ENCODE measurements at regions not wholly inside any gene's neighbourhood (a gene's known extent, or its start where the extent isn't known, plus 50 kb on each side); places are given as distances from the start of the nearest gene placed in this dataset.
"Not testable (repeated sequence)": the region's sequence is repeated elsewhere in the genome, so short reads cannot be mapped to it uniquely, and the experiment has no call there.

DNA sequence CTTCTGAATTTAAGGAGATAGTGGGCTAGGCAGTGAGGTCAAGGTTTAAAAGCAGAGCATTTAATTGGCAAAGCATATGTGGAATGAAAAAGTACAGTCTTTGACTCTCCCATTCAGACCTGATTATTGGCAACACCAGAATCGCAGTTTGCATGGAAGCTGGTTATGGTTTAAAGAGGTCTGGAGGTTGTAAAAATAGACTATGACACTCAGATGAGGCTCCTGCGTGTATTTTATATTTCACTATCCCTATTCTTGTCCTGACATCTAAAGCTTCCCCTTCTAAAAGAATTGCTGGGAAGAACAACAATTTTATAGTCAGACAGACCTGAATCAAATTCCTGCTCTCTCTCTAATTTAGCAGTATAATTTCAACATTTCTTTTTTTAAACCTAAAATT, 302.9 kb downstream of the PCDH7 start:
- Histone ChIP-seq H3F3A (ENCODE audit: insufficient read depth, low read length) (no peaks in the 10 kb centered on the region), H3K79me2 (ENCODE audit: insufficient read depth, low read length) (no peaks in the 10 kb centered on the region), H3K4me2 (ENCODE audit: low read length) (no peak overlapping the region), H2AFZ (ENCODE audit: low read length) (no peak overlapping the region), H3K27ac (ENCODE audit: low read depth, low read length, poor library complexity, severe bottlenecking) (no peak overlapping the region), H3K4me3 (ENCODE audit: low read depth, low read length, poor library complexity, severe bottlenecking) (no peak overlapping the region), H3K9ac (ENCODE audit: low read length) (no peak overlapping the region), H3K9me2 (ENCODE audit: low read depth, low read length) (no peaks in the 10 kb centered on the region), H3K9me3 (ENCODE audit: low read length) (no peaks in the 10 kb centered on the region), H4K20me1 (ENCODE audit: insufficient read depth, low read length) (no peaks in the 10 kb centered on the region), H3K36me3 (ENCODE audit: insufficient read depth, low read length) (no peaks in the 10 kb centered on the region), H3K4me1 (ENCODE audit: insufficient read depth, low read length, severe bottlenecking) (no peaks in the 10 kb centered on the region), H3K27me3 (ENCODE audit: insufficient read depth, low read length) (no peaks in the 10 kb centered on the region)
- no peak for TF ChIP-seq EZH2 (IDR thresholded peaks at IDR 0.05; ENCODE audit: borderline replicate concordance, low read length)
- TF ChIP-seq, protein P1, sequence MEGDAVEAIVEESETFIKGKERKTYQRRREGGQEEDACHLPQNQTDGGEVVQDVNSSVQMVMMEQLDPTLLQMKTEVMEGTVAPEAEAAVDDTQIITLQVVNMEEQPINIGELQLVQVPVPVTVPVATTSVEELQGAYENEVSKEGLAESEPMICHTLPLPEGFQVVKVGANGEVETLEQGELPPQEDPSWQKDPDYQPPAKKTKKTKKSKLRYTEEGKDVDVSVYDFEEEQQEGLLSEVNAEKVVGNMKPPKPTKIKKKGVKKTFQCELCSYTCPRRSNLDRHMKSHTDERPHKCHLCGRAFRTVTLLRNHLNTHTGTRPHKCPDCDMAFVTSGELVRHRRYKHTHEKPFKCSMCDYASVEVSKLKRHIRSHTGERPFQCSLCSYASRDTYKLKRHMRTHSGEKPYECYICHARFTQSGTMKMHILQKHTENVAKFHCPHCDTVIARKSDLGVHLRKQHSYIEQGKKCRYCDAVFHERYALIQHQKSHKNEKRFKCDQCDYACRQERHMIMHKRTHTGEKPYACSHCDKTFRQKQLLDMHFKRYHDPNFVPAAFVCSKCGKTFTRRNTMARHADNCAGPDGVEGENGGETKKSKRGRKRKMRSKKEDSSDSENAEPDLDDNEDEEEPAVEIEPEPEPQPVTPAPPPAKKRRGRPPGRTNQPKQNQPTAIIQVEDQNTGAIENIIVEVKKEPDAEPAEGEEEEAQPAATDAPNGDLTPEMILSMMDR (IDR thresholded peaks at IDR 0.05; ENCODE audit: low read length), result no peak

DNA sequence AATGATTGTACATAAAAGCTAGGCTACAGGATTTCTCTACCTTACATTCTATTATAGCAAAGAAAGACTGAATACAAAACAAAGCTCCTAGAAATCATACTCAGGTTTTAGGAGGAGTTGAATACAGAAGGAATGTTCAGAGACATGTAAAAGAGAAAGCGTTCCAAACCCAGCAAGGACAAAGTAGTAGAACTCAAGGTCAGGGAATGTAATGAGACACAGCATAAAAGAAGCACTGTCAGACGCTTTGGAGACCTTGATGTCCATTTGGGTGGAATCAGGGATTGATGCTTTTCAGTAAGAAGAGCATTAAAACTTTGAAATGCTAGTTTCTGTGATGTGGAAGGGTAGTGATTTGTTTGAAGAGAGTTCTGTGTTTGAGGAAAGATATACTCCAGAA, 303.6 kb downstream of the PCDH7 start:
- no peak overlapping the region for H3K27ac ChIP-seq (ENCODE audit: low read depth, low read length, poor library complexity, severe bottlenecking)

DNA sequence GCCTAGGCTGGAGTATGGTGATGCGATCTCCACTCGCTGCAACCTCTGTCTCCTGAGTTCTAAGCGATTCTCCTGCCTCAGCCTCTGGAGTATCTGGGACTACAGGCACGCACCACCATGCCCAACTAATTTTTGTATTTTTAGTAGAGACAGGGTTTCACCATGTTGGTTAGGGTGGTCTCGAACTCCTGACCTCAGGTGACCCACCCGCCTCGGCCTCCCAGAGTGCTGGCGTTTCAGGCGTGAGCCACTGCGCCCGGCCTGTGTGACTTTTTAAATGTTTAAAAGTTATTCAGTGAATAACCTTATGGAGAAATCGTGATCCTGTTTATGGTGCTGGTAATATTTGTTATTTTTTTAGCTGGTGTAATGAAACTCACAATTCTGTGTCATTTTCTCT, 304.6 kb downstream of the PCDH7 start:
- not testable (repeated sequence) for H3K27ac ChIP-seq (ENCODE audit: low read depth, low read length, poor library complexity, severe bottlenecking); H3F3A ChIP-seq (ENCODE audit: insufficient read depth, low read length); H3K27me3 ChIP-seq (ENCODE audit: insufficient read depth, low read length); H3K79me2 ChIP-seq (ENCODE audit: insufficient read depth, low read length); H3K4me3 ChIP-seq (ENCODE audit: low read depth, low read length, poor library complexity, severe bottlenecking); H3K9ac ChIP-seq (ENCODE audit: low read length); H3K4me2 ChIP-seq (ENCODE audit: low read length); H3K4me1 ChIP-seq (ENCODE audit: insufficient read depth, low read length, severe bottlenecking); H2AFZ ChIP-seq (ENCODE audit: low read length); H3K9me2 ChIP-seq (ENCODE audit: low read depth, low read length); H4K20me1 ChIP-seq (ENCODE audit: insufficient read depth, low read length); H3K36me3 ChIP-seq (ENCODE audit: insufficient read depth, low read length); H3K9me3 ChIP-seq (ENCODE audit: low read length)

More for the DNA sequence above, 303.6 kb downstream of the PCDH7 start:
- no peak overlapping the region for H3K9ac ChIP-seq (ENCODE audit: low read length)
- no peaks in the 10 kb centered on the region for H3K36me3 ChIP-seq (ENCODE audit: insufficient read depth, low read length)
- no peak overlapping the region for H2AFZ ChIP-seq (ENCODE audit: low read length)
- no peaks in the 10 kb centered on the region for H3F3A ChIP-seq (ENCODE audit: insufficient read depth, low read length)
- no peaks in the 10 kb centered on the region for H3K79me2 ChIP-seq (ENCODE audit: insufficient read depth, low read length)
- no peaks in the 10 kb centered on the region for H3K9me3 ChIP-seq (ENCODE audit: low read length)
- H3K9me2 ChIP-seq (ENCODE audit: low read depth, low read length), result no peaks in the 10 kb centered on the region
- no peaks in the 10 kb centered on the region for H3K27me3 ChIP-seq (ENCODE audit: insufficient read depth, low read length)
- H4K20me1 ChIP-seq (ENCODE audit: insufficient read depth, low read length), result no peaks in the 10 kb centered on the region
- no peak overlapping the region for H3K4me2 ChIP-seq (ENCODE audit: low read length)
- H3K4me3 ChIP-seq (ENCODE audit: low read depth, low read length, poor library complexity, severe bottlenecking), result no peak overlapping the region
- H3K4me1 ChIP-seq (ENCODE audit: insufficient read depth, low read length, severe bottlenecking), result no peaks in the 10 kb centered on the region
- no peak for TF ChIP-seq EZH2 (IDR thresholded peaks at IDR 0.05; ENCODE audit: borderline replicate concordance, low read length)
- TF ChIP-seq, protein P1 (IDR thresholded peaks at IDR 0.05; ENCODE audit: low read length), result no peak

DNA sequence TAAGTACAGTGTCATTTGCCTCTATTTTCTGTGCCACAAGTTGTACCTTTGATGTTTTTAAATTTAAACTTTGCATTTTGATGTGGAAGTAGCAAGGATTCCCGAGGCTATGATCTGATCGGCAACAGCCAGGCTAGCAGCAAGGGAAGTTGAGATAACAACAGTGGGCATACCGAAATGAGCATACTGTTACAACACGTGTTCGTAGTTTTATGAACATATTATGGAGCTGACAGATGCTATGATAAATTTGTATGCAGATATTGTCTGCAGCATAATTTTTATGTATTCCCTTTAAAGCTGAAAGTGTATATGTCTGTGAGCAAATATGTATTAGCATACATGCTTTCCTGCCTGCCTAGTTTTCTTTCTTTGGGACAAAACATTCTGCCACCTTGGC, 306.1 kb downstream of the PCDH7 start:
- no peak overlapping the region for H3K27ac ChIP-seq (ENCODE audit: low read depth, low read length, poor library complexity, severe bottlenecking)
- H4K20me1 ChIP-seq (ENCODE audit: insufficient read depth, low read length), result no peaks in the 10 kb centered on the region
- no peak overlapping the region for H3K9ac ChIP-seq (ENCODE audit: low read length)
- no peaks in the 10 kb centered on the region for H3K27me3 ChIP-seq (ENCODE audit: insufficient read depth, low read length)
- no peak overlapping the region for H2AFZ ChIP-seq (ENCODE audit: low read length)
- H3K4me3 ChIP-seq (ENCODE audit: low read depth, low read length, poor library complexity, severe bottlenecking), result no peak overlapping the region
- TF ChIP-seq EZH2 (IDR thresholded peaks at IDR 0.05; ENCODE audit: borderline replicate concordance, low read length), result no peak
- TF ChIP-seq, protein P1 (IDR thresholded peaks at IDR 0.05; ENCODE audit: low read length), result no peak
- no peaks in the 10 kb centered on the region for H3K36me3 ChIP-seq (ENCODE audit: insufficient read depth, low read length)
- H3K4me2 ChIP-seq (ENCODE audit: low read length), result no peak overlapping the region
- no peaks in the 10 kb centered on the region for H3K79me2 ChIP-seq (ENCODE audit: insufficient read depth, low read length)
- H3F3A ChIP-seq (ENCODE audit: insufficient read depth, low read length), result no peaks in the 10 kb centered on the region
- no peaks in the 10 kb centered on the region for H3K9me2 ChIP-seq (ENCODE audit: low read depth, low read length)
- no peaks in the 10 kb centered on the region for H3K4me1 ChIP-seq (ENCODE audit: insufficient read depth, low read length, severe bottlenecking)
- H3K9me3 ChIP-seq (ENCODE audit: low read length), result no peaks in the 10 kb centered on the region

All from OCI-LY1 (cell line).